Activated CD4-positive, alpha-beta T cell treated with anti-CD3 and anti-CD28 coated beads, Interleukin-2, amount 50 U/mL, for 48 hours (primary cell): ENCODE measurements at regions not wholly inside any gene's neighbourhood (a gene's known extent, or its start where the extent isn't known, plus 50 kb on each side); places are given as distances from the start of the nearest gene placed in this dataset.

Experiments
- DNase-seq, 2 experiments: peaks; one replicate each; pipeline ENCODE4 v3.0.0-alpha.2; 2020

GRCh38 chr6:14832427-14832826, 413.4 kb upstream of the JARID2 start:
- DNase-seq: no peak

GRCh38 chr6:14834851-14835530, 410.9 kb upstream of the JARID2 start:
- DNase-seq: no peak

- no peak for DNase-seq
These were observed 408.4 kb upstream of the JARID2 start for GRCh38 chr6:14837435-14837834.

GRCh38 chr6:14838133-14838583, 407.7 kb upstream of the JARID2 start:
- no peak for DNase-seq

GRCh38 chr6:14841901-14842421, 403.9 kb upstream of the JARID2 start:
- DNase-seq: no peak

GRCh38 chr6:14844411-14844810, 401.5 kb upstream of the JARID2 start:
- DNase-seq: no peak

- DNase-seq: no peak
These were observed 397.9 kb upstream of the JARID2 start for GRCh38 chr6:14848019-14848418.

GRCh38 chr6:14849185-14849584, 396.7 kb upstream of the JARID2 start:
- DNase-seq: no peak

GRCh38 chr6:14851281-14851680, 394.6 kb upstream of the JARID2 start:
- DNase-seq: no peak

- no peak for DNase-seq
These were observed 393.5 kb upstream of the JARID2 start for GRCh38 chr6:14852375-14852774.

GRCh38 chr6:14856177-14856576, 389.7 kb upstream of the JARID2 start:
- DNase-seq: no peak

GRCh38 chr6:14857001-14857400, 388.9 kb upstream of the JARID2 start:
- DNase-seq: no peak

GRCh38 chr6:14857501-14857900, 388.4 kb upstream of the JARID2 start:
- DNase-seq: peak; percentile 71 to 78

- peak in 1 of 2 experiments; percentile 45 for DNase-seq
These were observed 387.1 kb upstream of the JARID2 start for GRCh38 chr6:14858808-14859207.

- no peak for DNase-seq
These were observed 385.1 kb upstream of the JARID2 start for GRCh38 chr6:14860774-14861173.

GRCh38 chr6:14861491-14861943, 384.4 kb upstream of the JARID2 start:
- peak in 1 of 2 experiments; percentile 40 for DNase-seq

- DNase-seq: no peak
These were observed 383.0 kb upstream of the JARID2 start for GRCh38 chr6:14862845-14863244.

GRCh38 chr6:14863902-14864850, 381.7 kb upstream of the JARID2 start:
- DNase-seq: no peak

GRCh38 chr6:14865531-14866100, 380.3 kb upstream of the JARID2 start:
- no peak for DNase-seq

GRCh38 chr6:14867802-14868201, 378.1 kb upstream of the JARID2 start:
- DNase-seq: no peak

GRCh38 chr6:14871221-14871620, 374.6 kb upstream of the JARID2 start:
- DNase-seq: no peak

GRCh38 chr6:14873101-14873500, 372.8 kb upstream of the JARID2 start:
- no peak for DNase-seq

GRCh38 chr6:14873781-14874441, 372.0 kb upstream of the JARID2 start:
- DNase-seq: no peak
